CD4-positive, alpha-beta T cell (primary cell): ENCODE measurements at regions not wholly inside any gene's neighbourhood (a gene's known extent, or its start where the extent isn't known, plus 50 kb on each side); places are given as distances from the start of the nearest gene placed in this dataset.

Source experiments
- ATAC-seq: fragments of 200-7000 bp; cut with Tn5 transposase; one replicate; pipeline ENCODE4 v1.10.0; 2022; ENCODE audit warnings: mild to moderate bottlenecking; ENCODE audit not compliant: poor library complexity
- CTCF ChIA-PET: fragments of 350-600 bp; sonication (Branson Sonifier 250); formaldehyde crosslinking; loops from one replicate; lab custom pipeline; 2021; ENCODE audit warnings: antibody characterized with exemption, inconsistent platforms; lab: Charles Lee
- POLR2A ChIA-PET: fragments of 350-600 bp; sonication (Branson Sonifier 250); formaldehyde crosslinking; loops from one replicate; lab custom pipeline; 2021; ENCODE audit warnings: antibody characterized with exemption, inconsistent platforms; lab: Charles Lee
- DNase-seq, 14 experiments: peaks; one replicate each; pipeline ENCODE4 v3.0.0-alpha.2; 2013 to 2020; ENCODE audit warnings: mixed read lengths in 2 of 14
- H3K27ac ChIP-seq, 2 donors: one replicate each; pipeline versions ENCODE4 v1.5.1 to v1.7.0; 2013; ENCODE audit warnings: low read length in 2 of 2, low read depth in 1 of 2, mild to moderate bottlenecking in 1 of 2
- H3K27me3 ChIP-seq, 2 experiments: 1 replicate in 1 of 2; 2 replicates in 1 of 2; pipeline versions ENCODE4 v1.6.1 to v1.7.0; 2013; ENCODE audit warnings: low read length in 2 of 2, control low read depth in 1 of 2, mild to moderate bottlenecking in 1 of 2, moderate library complexity in 1 of 2; ENCODE audit not compliant: insufficient read depth in 2 of 2, control insufficient read depth in 1 of 2
- H3K36me3 ChIP-seq: one replicate; pipeline ENCODE4 v1.6.1; 2013; ENCODE audit warnings: low read length, control low read depth; ENCODE audit not compliant: insufficient read depth
- H3K4me1 ChIP-seq: one replicate; pipeline ENCODE4 v1.6.1; 2013; ENCODE audit warnings: low read length, control low read depth; ENCODE audit not compliant: insufficient read depth
- H3K4me3 ChIP-seq: one replicate; pipeline ENCODE4 v1.5.1; 2013; ENCODE audit warnings: mild to moderate bottlenecking, low read length, moderate library complexity
- H3K9me3 ChIP-seq, 2 experiments: 1 replicate in 1 of 2; 2 replicates in 1 of 2; pipeline versions ENCODE4 v1.6.1 to v1.7.0; 2013; ENCODE audit warnings: low read length in 2 of 2, mild to moderate bottlenecking in 2 of 2, control low read depth in 1 of 2, moderate library complexity in 1 of 2; ENCODE audit not compliant: control insufficient read depth in 1 of 2, insufficient read depth in 1 of 2
- H3K27ac Mint-ChIP-seq: one replicate; pipeline ENCODE4 v1.8.0; 2020; ENCODE audit warnings: mixed read lengths
- H3K27me3 Mint-ChIP-seq: one replicate; pipeline ENCODE4 v1.8.0; 2021; ENCODE audit warnings: mixed read lengths
- H3K36me3 Mint-ChIP-seq: one replicate; pipeline ENCODE4 v1.8.0; 2021; ENCODE audit warnings: low read depth, mixed read lengths
- H3K4me1 Mint-ChIP-seq: one replicate; pipeline ENCODE4 v1.8.0; 2021; ENCODE audit warnings: low read depth, mixed read lengths
- H3K4me3 Mint-ChIP-seq: one replicate; pipeline ENCODE4 v1.8.0; 2020; ENCODE audit warnings: mild to moderate bottlenecking, mixed read lengths
- H3K9me3 Mint-ChIP-seq: one replicate; pipeline ENCODE4 v1.8.0; 2020; ENCODE audit warnings: mixed read lengths
- CTCF ChIP-seq: fragments of 200-600 bp; IDR thresholded peaks from one replicate; pipeline ENCODE4 v1.8.0; 2022; ENCODE audit warnings: antibody characterized with exemption, mild to moderate bottlenecking
- intact Hi-C, 2 experiments: fragments of 100-400 bp; cut with DNase I in 1 of 2; cut with micrococcal nuclease in 1 of 2; formaldehyde crosslinking; loops; one replicate each; pipeline versions ENCODE4 v1.15.1 to v1.9.0; 2023 to 2025; cut with DNase I, micrococcal nuclease

- H3K27me3 Mint-ChIP-seq = no peaks in the 10 kb centered on the region
- Histone ChIP-seq H3K9me3 (no peaks in the 10 kb centered on the region), H3K4me3 (no peak overlapping the region), H3K4me1 (peaks cover 3% of the 10 kb centered on the region), H3K36me3 (no peaks in the 10 kb centered on the region), H3K27ac (no peak overlapping the region), H3K27me3 (no peaks in the 10 kb centered on the region)
- no peaks in the 10 kb centered on the region for H3K9me3 Mint-ChIP-seq
- no peak for ATAC-seq
- POLR2A ChIA-PET = no interaction called here
- H3K4me3 Mint-ChIP-seq = no peak overlapping the region
- peaks cover 7% of the 10 kb centered on the region for H3K4me1 Mint-ChIP-seq
- intact Hi-C loops = no loop called here
- H3K36me3 Mint-ChIP-seq = no peaks in the 10 kb centered on the region
- CTCF ChIA-PET = no interaction called here
- H3K27ac Mint-ChIP-seq = no peak overlapping the region
- TF ChIP-seq CTCF = no peak
- DNase-seq = no peak
Observed at GRCh38 chr7:106606120-106606519, 54.8 kb downstream of the CCDC71L start.

GRCh38 chr7:106604971-106605370, 56.0 kb downstream of the CCDC71L start:
- DNase-seq (no peak), ATAC-seq (no peak)
- intact Hi-C loops = no loop called here
- POLR2A ChIA-PET = no interaction called here
- Histone ChIP-seq H3K4me1 (peaks cover 3% of the 10 kb centered on the region), H3K4me3 (no peak overlapping the region), H3K27me3 (no peaks in the 10 kb centered on the region), H3K36me3 (no peaks in the 10 kb centered on the region), H3K9me3 (no peaks in the 10 kb centered on the region), H3K27ac (no peak overlapping the region)
- Mint-ChIP-seq H3K9me3 (no peaks in the 10 kb centered on the region), H3K4me1 (peaks cover 7% of the 10 kb centered on the region), H3K27me3 (no peaks in the 10 kb centered on the region), H3K36me3 (no peaks in the 10 kb centered on the region), H3K27ac (peak overlapping the region; percentile 13), H3K4me3 (no peak overlapping the region)
- CTCF ChIA-PET = no interaction called here
- TF ChIP-seq CTCF = no peak

DNA sequence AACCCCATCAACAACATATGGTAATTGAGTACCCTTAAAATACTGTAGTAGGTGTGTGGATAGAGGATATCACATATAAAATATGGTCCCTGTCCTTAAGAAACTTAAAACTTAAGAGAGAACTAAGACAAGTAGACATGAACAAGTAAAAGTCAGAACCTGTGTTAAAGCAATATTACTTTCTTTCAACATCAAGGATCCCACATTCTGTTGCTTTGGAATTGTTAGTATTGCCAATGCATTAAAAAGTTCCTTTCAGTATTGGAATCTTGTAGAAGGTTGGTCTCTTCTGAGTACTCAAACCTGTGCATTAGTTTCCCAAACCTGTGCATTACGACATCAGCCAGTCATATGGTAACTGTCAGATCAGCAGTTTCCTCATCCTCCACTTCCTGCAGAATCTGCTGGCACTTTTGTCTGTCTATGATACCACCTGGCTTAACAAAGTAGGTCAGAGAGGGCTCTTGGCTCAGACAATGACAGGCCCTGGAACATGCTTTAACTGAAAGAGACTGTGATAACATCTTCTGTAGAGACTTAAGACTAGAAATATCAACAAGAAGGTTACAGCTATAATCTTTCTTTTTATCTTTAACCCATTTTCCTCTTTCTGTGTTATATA, 56.5 kb downstream of the CCDC71L start:
- CTCF ChIA-PET = no interaction called here
- Histone ChIP-seq H3K27me3 (no peaks in the 10 kb centered on the region), H3K36me3 (no peaks in the 10 kb centered on the region), H3K9me3 (no peaks in the 10 kb centered on the region), H3K27ac (no peak overlapping the region), H3K4me3 (no peak overlapping the region), H3K4me1 (peaks cover 3% of the 10 kb centered on the region)
- TF ChIP-seq CTCF = no peak
- H3K4me1 Mint-ChIP-seq = peaks cover 7% of the 10 kb centered on the region
- H3K9me3 Mint-ChIP-seq = no peaks in the 10 kb centered on the region
- H3K4me3 Mint-ChIP-seq = no peak overlapping the region
- POLR2A ChIA-PET = no interaction called here
- intact Hi-C loops = no loop called here
- H3K36me3 Mint-ChIP-seq = no peaks in the 10 kb centered on the region
- ATAC-seq (peak; percentile 91), DNase-seq (peak in 5 of 14 experiments; percentile 11 to 67 (median 47))
- peak overlapping the region; percentile 13 for H3K27ac Mint-ChIP-seq
- no peaks in the 10 kb centered on the region for H3K27me3 Mint-ChIP-seq
